ENCODE measurements at regions not wholly inside any gene's neighbourhood (a gene's known extent, or its start where the extent isn't known, plus 50 kb on each side); places are given as distances from the start of the nearest gene placed in this dataset.

DNA sequence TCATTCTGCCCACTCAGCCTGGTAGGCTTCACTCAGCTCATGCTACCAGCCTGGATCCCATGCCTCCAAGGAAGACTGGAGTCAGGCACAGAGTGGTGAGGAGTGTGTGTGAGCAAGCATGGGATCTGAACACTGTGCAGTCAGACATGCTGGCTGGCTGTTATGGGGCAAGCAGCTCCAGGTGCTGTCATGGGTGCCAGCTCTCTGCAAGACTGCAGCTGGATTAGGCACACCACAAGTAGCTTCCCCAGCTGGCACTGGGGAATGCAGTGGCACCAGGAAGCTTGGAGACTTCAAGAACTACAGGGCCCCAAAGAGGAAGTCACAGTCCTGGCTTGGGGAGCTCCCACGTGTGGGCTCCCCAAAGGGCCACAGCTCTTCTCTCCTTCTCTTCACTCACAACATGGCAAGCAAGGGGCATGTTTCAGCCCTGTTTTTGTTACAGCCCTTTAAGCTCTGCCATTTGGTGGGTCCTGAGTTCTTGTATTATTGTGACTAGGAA, 202.5 kb downstream of the VRK1 start:
- Mint-ChIP-seq H3K4me1 (ENCODE audit: low read depth) (no peaks in the 10 kb centered on the region), H3K4me3 (no peak overlapping the region), H3K27me3 (ENCODE audit: insufficient read depth) (no peaks in the 10 kb centered on the region; the same call in 1 of the 2 replicates), H3K27ac (no peak overlapping the region), H3K9me3 (peaks cover 42% of the 10 kb centered on the region), H3K36me3 (ENCODE audit: low read depth) (peaks cover 7% of the 10 kb centered on the region; the same call in 1 of the 2 replicates)
- TF ChIP-seq, protein P1, sequence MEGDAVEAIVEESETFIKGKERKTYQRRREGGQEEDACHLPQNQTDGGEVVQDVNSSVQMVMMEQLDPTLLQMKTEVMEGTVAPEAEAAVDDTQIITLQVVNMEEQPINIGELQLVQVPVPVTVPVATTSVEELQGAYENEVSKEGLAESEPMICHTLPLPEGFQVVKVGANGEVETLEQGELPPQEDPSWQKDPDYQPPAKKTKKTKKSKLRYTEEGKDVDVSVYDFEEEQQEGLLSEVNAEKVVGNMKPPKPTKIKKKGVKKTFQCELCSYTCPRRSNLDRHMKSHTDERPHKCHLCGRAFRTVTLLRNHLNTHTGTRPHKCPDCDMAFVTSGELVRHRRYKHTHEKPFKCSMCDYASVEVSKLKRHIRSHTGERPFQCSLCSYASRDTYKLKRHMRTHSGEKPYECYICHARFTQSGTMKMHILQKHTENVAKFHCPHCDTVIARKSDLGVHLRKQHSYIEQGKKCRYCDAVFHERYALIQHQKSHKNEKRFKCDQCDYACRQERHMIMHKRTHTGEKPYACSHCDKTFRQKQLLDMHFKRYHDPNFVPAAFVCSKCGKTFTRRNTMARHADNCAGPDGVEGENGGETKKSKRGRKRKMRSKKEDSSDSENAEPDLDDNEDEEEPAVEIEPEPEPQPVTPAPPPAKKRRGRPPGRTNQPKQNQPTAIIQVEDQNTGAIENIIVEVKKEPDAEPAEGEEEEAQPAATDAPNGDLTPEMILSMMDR (IDR thresholded peaks at IDR 0.05): no peak
- DNase-seq: no peak

DNA sequence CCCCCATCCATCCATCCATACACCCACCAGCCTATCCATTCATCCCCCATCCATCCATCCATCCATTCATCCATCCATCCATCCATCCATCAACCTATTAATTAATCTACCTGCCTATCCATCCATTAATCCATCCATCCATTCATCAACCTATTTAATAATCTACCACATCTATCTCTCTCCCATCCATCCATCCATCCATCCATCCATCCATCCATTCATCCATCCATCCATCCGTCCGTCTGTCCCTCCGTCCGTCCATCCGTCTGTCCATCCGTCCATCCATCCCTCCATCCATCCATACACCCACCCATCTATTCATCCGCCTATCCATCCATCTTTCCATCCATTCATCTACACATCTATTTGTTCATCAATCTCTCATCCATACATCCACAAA, 205.3 kb downstream of the VRK1 start:
- peaks cover 4% of the 10 kb centered on the region; the same call in 1 of the 2 replicates for H3K36me3 Mint-ChIP-seq (ENCODE audit: low read depth)
- H3K27ac Mint-ChIP-seq: no peak overlapping the region
- no peak for DNase-seq
- TF ChIP-seq, protein P1 (IDR thresholded peaks at IDR 0.05): no peak
- H3K9me3 Mint-ChIP-seq: peaks cover 55% of the 10 kb centered on the region
- no peaks in the 10 kb centered on the region; the same call in 1 of the 2 replicates for H3K27me3 Mint-ChIP-seq (ENCODE audit: insufficient read depth)
- H3K4me1 Mint-ChIP-seq (ENCODE audit: low read depth): no peaks in the 10 kb centered on the region
- H3K4me3 Mint-ChIP-seq: no peak overlapping the region

DNA sequence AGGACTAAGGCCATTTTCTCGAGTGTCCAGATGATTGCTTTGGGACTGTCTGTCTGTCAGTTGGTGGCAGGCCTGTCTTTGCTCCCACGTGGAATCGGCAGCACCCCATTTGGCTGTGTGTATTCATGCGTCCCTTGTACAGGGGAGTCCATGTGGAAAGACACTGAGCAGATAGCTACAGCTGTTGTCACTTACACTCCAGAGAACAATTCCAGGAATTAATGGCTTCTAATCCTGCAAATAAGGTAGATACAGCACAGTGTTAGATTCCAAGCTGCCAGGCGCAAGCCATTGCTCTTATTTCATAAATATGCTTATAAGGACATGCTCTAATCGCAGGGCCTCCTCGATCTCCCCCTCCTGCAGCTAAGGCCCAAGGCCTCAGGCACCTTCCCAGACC, 208.8 kb downstream of the VRK1 start:
- Mint-ChIP-seq H3K9me3 (peaks cover 66% of the 10 kb centered on the region), H3K27me3 (ENCODE audit: insufficient read depth) (no peaks in the 10 kb centered on the region; the same call in 1 of the 2 replicates), H3K27ac (no peak overlapping the region), H3K4me3 (no peak overlapping the region), H3K36me3 (ENCODE audit: low read depth) (peaks cover 4% of the 10 kb centered on the region; the same call in 1 of the 2 replicates), H3K4me1 (ENCODE audit: low read depth) (no peaks in the 10 kb centered on the region)
- DNase-seq: no peak
- TF ChIP-seq, protein P1 (IDR thresholded peaks at IDR 0.05): no peak

DNA sequence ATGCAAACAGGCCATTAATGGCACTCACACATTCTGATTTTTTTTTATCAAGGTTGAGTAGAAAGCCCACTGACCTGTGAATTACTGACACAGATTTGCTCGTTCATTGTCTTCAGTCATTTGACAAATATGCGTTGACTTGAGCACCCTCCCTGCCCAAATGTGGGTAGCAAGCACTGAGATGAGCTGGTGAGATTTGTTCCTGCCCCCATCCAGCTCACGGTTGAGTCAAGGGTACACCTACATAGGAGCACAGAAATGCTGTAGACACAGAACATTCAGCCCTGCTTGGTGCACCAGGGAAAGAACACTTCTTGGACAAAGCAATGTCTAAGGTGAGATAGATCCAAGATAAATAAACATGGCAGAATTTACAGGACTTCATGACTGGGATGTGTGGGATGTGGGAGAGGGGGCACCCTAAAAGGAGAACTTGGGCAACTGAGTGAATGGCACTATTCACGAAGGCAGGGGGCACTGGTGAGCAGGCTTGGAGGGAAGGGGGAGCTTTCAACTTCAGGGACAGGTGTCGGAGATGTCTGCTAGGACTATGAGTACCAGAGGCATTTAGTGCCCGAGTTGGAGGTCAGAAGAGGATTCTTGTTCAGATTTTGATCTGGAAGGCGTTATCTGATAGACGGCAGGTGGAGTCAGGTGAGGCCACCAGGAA, 213.4 kb downstream of the VRK1 start:
- TF ChIP-seq, protein P1 (IDR thresholded peaks at IDR 0.05): no peak
- Mint-ChIP-seq H3K4me1 (ENCODE audit: low read depth) (no peaks in the 10 kb centered on the region), H3K36me3 (ENCODE audit: low read depth) (no peaks in the 10 kb centered on the region), H3K9me3 (peaks cover 53% of the 10 kb centered on the region), H3K27ac (no peak overlapping the region), H3K4me3 (no peak overlapping the region), H3K27me3 (ENCODE audit: insufficient read depth) (no peaks in the 10 kb centered on the region; the same call in 1 of the 2 replicates)
- no peak for DNase-seq

DNA sequence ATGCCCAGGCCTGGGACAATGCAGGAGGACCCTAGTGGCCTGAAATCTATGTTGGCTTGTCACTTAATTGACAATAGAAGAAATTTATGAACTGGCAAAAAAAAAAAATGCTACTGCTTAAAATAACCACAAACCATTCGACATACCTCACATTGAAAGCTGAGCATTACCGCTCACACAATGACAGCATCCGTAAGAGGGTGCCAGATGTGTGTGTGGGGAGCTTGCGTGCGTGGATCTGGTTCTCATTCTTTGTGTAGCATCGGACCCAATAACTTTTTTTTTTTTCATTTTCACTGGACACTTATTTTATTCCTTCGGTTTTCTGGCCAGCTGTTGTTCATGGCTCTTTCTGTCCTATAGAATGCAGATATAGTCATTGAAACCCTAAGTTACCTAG, 216.7 kb downstream of the VRK1 start:
- Mint-ChIP-seq H3K27me3 (ENCODE audit: insufficient read depth) (no peaks in the 10 kb centered on the region; the same call in 1 of the 2 replicates), H3K4me3 (no peak overlapping the region), H3K4me1 (ENCODE audit: low read depth) (no peaks in the 10 kb centered on the region), H3K36me3 (ENCODE audit: low read depth) (no peaks in the 10 kb centered on the region), H3K27ac (no peak overlapping the region), H3K9me3 (peaks cover 38% of the 10 kb centered on the region)
- TF ChIP-seq, protein P1 (IDR thresholded peaks at IDR 0.05): no peak
- DNase-seq: no peak
